NCI-H146 (cell line): ENCODE measurements at regions not wholly inside any gene's neighbourhood (a gene's known extent, or its start where the extent isn't known, plus 50 kb on each side); places are given as distances from the start of the nearest gene placed in this dataset.
"Not testable (repeated sequence)": the region's sequence is repeated elsewhere in the genome, so short reads cannot be mapped to it uniquely, and the experiment has no call there.

ENCODE experiments used
- DNase-seq: peaks from one replicate; lab custom pipeline; 2025; lab: John Stamatoyannopoulos, UW

DNA sequence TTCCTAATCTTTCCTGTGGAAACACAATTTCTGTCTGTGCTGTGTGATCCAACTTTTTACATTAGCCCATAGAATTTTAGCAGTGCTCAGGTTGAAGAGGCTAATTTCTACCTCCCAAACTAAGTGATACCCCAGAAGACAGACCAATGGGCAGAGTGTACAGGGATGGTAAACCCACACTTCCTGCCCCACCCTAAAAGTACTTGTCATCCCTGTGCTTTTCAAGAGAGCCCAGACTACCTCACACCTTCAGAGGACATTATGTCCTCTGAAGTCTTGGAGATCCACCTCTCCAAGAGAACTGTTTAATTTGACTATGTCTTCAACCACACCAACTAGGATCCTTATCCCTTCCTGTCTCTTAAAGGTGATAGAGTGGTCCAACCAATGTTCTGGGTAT is 82.0 kb upstream of the ACSL1 start:
- DNase-seq, result no peak

- DNase-seq, result no peak
These were observed 85.5 kb upstream of the ACSL1 start for GRCh38 chr4:184911310-184911709.

GRCh38 chr4:184913356-184914143 is 87.8 kb upstream of the ACSL1 start:
- DNase-seq, result no peak

DNA sequence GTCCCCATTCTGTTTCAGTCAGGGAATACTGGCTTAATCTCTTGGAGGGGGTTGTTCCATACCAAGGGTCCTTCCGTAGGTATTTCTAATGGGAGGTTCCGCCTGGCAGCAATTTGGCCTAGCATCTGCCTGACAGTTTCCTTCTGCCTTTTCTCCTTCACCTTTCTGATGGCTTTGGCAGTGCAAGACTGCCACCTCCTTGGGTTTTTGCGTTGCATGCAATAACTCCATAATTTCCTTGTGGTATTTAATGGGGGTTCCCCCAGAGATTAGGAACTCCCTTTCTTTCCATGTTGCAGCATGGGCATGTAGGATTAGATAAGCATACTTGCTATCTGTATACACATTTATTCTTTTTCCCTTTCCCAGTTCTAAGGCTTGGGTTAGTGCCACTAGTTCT is 93.0 kb upstream of the ACSL1 start:
- DNase-seq, result not testable (repeated sequence)

DNA sequence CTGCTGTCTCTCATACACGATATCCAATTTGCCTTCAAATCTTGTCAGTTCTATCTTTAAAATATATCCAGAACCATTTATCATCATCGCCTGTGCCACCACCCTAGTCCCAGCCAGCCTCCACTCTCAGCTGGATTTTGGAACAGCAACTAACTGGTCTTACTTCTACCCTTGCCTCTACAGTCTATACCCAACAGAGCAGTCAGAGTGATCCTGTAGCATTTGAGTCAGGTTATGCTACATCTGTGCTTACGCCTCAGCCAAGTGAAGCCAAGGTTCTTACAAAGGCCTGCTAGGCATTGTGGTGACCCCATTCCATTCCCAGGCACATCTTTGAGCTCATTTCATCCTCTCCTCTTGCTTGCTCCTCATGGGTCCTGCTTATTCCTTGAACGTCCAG is 95.7 kb upstream of the ACSL1 start:
- DNase-seq, result no peak

DNA sequence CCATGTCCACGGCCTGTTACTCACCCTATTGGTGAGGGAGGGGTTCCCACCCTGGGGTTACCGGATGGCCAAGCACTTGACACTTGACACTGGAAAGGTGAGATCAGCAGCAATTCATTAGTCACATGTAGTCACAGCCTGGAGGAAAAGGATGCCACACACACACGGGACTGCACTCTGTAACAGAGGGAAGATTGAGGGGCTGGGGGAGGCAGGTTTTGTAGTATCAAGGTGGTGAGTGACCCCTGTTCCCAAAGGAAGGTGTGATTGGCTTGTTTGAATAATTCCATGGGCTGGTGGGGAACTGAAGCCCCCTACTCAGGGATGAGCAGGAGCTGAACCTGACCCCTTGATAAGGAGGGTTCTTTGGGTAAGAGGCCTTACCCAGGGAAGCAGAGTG is 96.0 kb upstream of the HELT start:
- DNase-seq, result no peak

GRCh38 chr4:184924516-184924915 is 93.8 kb upstream of the HELT start:
- DNase-seq, result no peak

- no peak for DNase-seq
These were observed 88.8 kb upstream of the HELT start for GRCh38 chr4:184929476-184929875.

DNA sequence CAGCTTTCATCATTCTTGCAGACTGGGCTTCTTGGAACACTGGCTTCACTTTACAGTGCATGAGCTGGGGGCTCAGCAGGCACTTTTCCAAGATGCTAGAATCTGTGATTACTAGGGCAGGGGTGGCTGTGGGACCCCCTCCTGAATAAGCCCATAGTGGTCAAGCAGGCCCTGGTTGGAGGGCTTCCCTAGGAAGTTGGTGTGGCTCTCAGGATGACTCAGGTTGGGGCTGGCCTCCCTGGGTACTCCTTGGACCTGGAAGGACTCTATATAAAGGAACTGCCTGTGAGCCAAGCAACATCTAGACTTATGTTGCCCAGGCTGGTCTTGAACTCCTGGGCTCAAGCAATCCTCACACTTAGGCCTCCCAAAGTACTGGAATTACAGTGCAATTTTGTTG is 88.3 kb upstream of the HELT start:
- DNase-seq, result no peak

DNA sequence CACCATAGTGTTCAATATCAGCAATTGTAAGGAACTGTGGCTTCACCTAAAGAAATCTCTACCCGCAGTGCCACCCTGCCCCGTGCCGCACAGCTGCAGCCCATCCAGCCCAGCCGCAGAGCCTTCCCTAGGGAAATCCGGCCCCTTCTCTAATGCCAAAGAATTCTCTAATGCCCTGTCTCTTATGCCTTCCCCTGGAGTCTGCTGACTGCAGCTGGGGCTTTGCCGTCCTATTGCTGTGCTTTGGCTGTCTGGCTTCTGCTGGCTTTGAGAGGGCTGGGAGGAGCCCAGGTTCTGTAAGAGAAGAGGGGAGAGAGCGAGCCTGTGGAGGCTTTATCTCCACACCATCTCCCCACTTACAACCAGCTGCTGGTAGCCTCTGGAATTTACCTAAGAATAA is 85.9 kb upstream of the HELT start:
- DNase-seq, result no peak

GRCh38 chr4:184933311-184933710 is 85.0 kb upstream of the HELT start:
- no peak for DNase-seq

DNA sequence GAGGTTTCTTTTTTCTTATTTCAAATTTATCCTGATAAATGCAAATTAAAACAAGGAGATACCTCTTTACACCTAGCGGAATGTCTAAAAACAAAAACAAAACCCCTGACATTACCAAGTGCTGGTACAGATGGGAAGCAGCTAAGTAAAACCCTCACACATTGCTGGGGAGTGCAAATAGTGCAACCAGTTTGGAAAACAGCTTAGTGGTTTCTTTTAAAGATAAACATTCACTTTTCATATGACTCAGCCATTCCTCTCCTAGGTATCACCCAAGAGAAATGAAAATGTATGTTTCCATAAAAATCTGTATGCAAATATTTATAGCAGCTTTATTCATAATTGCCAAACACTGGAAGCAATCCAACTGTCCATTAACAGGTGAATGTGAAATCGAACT is 84.1 kb upstream of the HELT start:
- DNase-seq, result no peak

GRCh38 chr4:184934961-184935360 is 83.3 kb upstream of the HELT start:
- DNase-seq, result no peak

GRCh38 chr4:184936071-184936470 is 82.2 kb upstream of the HELT start:
- DNase-seq, result no peak

- DNase-seq, result no peak
These were observed 81.1 kb upstream of the HELT start for GRCh38 chr4:184937030-184937710.

DNA sequence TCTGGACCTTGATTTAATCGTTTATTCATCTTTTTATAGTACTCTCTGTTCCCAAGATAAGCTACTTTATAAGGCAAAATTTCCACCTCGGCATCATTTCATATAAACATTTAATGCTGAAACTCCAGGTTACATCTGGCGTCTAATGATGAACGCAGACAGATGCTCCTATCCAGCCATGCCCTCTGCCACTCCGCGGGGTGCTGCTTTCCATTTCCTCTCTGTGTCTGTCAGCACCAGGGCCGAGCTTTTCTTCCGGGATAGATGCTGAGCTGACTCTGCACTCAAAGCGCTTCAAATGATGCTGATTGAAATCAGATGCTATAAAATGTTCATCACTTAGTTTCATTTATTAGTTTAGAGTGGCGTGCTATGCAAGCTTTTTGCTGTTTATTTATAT is 80.5 kb upstream of the HELT start:
- DNase-seq, result peak; percentile 2

- no peak for DNase-seq
These were observed 79.4 kb upstream of the HELT start for GRCh38 chr4:184938871-184939270.

DNA sequence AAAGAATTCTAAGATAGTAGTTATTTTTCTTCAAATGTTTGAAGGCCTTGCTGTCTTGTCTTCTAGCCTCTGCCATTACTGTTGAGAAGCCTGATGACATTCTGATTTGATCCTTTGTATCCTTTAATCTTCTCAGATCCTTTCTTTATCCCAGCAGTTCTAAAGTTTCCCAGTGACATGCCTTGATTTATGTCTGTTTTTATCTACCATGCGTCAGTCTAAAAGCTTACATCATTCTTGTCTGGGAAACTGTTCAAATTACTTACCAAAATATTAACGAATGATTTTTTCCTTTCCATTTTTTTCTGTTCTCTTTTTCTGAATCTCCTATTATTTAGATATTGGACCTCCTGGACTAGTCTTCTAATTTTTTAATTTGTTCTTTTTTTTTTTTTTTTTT is 78.3 kb upstream of the HELT start:
- DNase-seq, result no peak

GRCh38 chr4:184940500-184940899 is 77.8 kb upstream of the HELT start:
- DNase-seq, result no peak

DNA sequence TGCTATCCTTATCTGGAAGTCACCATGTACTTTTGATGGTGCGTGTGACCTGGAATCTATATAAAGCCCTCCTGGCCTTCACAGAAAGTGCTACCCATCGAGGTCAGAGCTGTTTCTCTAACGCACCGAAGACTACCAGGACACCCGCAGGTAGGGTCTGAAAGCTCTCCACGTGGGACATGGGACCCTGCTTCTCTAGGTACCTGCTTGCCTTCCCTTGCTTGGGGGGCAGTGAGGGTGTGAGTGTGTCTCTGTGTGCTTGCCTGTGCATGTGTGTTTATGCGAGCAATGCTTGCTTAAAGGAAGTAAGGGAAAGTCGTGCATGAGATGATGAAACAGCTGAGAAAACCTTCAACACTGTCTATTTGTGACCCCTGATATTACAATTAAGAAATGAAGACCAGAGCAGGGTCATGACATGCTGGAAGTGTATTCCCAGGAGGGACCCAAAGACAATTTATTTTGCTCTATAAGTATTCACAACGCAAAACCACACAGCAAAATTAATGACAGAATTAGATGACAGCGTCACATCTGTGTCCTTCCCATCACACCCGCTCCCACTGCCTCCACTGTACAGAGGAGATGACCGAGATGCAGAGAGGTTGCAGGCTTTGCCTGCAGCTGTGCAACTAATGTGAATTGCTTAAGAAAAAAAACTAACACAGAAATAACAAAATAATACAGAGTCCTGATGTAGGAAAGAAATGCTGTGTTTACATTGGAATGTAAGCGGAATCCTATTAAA is 76.4 kb upstream of the HELT start:
- no peak for DNase-seq

DNA sequence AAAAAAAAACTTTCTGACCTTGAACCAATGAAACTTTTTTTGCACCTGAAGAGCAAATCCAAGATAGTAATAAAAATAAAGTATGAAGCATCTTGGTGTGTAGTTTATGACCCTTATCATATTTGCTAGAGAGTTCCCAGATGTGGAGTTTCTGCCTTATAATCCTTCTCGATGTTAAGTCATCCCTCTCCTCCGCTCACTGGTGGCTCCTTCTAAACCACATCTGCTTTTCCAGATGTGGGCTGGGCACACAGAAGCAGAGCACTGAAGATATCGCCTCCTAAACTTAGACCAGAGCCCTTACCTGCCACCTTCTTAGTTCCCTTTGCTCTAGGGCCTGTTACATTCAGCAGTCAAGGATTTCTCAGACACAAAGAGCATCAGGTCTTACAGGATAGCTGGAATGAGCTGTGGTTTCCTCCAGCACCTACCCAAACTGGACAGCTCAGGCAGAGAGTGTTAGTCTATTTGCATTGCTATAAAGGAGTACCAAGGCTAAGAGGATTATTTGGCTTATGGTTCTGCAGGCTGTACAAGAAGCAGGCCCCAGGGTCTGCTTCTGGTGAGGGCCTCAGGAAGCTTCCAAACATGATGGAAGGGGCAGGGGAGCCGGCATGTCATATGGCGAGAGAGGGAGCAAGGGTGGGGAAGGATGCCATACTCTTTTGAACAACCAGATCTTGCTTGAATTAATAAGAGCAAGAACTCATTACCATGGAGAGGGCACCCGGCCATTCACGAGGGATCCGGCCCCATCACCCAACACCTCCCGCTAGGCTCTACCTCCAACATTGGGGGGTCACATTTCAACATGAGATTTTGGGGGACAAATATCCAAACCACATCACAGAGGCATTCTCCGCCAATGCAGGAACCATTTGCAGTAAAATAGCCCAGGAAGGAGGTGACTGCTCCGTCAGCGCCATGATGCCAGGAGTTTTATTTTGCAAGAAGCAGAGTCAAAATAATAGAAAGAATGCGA is 75.6 kb upstream of the HELT start:
- DNase-seq, result no peak

DNA sequence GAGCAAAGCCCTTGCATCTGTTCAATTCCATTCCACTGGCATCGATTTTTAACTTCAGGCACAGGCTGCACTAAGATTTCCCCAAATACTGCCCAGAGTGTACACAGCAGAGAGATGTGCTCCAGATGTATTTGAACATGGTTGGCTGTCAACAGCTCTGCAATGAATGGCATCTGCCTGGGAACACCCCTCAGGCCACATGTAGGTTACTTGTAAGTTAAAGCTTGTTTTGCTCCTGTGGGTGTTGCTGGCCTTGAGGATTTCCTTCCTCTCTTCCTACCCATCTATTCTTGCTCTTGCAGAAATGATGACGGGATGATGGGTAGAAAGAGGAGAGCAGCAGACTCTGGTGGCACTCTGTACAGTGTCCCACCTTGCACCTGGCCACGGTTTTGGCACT is 69.3 kb upstream of the HELT start:
- no peak for DNase-seq
